Right atrium auricular region (tissue), 2 donors: ENCODE measurements at regions not wholly inside any gene's neighbourhood (a gene's known extent, or its start where the extent isn't known, plus 50 kb on each side); places are given as distances from the start of the nearest gene placed in this dataset.
A peak's percentile ranks its signal among the peaks of the same experiment; 100 is the strongest.

Experiments used
- DNase-seq: peaks from one replicate; pipeline ENCODE4 v3.0.0-alpha.2; 2019; ENCODE audit warnings: low spot score
- H3K27ac ChIP-seq, 2 donors: fragments of 200-600 bp; sonication (generic); 1 replicate in 1 of 2; 2 replicates in 1 of 2; pipeline ENCODE4 v1.5.1; 2016 to 2019
- H3K27me3 ChIP-seq, 2 donors: fragments of 200-600 bp; sonication (generic); one replicate each; pipeline versions ENCODE4 v1.5.1 to v1.6.0; 2017 to 2019
- H3K36me3 ChIP-seq: fragments of 200-600 bp; sonication (generic); one replicate; pipeline ENCODE4 v1.5.1; 2016
- H3K4me1 ChIP-seq, 2 donors: fragments of 200-600 bp; sonication (generic); one replicate each; pipeline versions ENCODE4 v1.5.1 to v1.6.0; 2017 to 2019
- H3K4me3 ChIP-seq, 2 donors: fragments of 200-600 bp; sonication (generic); 1 replicate in 1 of 2; 2 replicates in 1 of 2; pipeline ENCODE4 v1.5.1; 2017 to 2019; ENCODE audit warnings: mild to moderate bottlenecking in 1 of 2, moderate library complexity in 1 of 2
- H3K9me3 ChIP-seq, 2 donors: fragments of 200-600 bp; sonication (generic); one replicate each; pipeline ENCODE4 v1.5.1; 2019
- TF ChIP-seq, protein P1 (sequence below), 2 donors: fragments of 200-600 bp; sonication (generic); IDR thresholded peaks; one replicate each; pipeline ENCODE4 v1.5.1; 2019; ENCODE audit warnings: antibody characterized with exemption in 2 of 2

DNA sequence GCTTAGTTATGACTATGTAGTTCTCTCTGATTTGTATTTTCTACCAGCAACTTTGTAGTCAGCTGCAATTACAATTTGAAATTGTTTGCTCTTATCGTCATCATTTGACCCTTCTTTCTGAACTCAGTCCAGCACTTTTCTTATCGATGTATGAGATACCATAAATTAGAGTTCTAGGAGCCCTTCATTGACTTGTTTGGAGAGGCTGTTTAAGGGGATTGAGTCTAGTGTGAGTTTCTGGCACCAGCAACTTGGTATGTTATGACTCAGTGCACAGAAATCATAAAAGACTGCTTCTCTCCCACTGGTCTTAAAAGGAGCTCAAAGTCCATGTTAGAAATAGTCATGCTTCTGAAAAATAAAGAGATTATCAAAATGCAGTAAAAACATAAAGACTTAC is 190.3 kb downstream of the TENT5A start:
- H3K36me3 ChIP-seq = no peaks in the 10 kb centered on the region
- no peaks in the 10 kb centered on the region for H3K27me3 ChIP-seq
- no peaks in the 10 kb centered on the region for H3K9me3 ChIP-seq
- no peak for DNase-seq
- no peak overlapping the region for H3K4me3 ChIP-seq
- TF ChIP-seq, protein P1, sequence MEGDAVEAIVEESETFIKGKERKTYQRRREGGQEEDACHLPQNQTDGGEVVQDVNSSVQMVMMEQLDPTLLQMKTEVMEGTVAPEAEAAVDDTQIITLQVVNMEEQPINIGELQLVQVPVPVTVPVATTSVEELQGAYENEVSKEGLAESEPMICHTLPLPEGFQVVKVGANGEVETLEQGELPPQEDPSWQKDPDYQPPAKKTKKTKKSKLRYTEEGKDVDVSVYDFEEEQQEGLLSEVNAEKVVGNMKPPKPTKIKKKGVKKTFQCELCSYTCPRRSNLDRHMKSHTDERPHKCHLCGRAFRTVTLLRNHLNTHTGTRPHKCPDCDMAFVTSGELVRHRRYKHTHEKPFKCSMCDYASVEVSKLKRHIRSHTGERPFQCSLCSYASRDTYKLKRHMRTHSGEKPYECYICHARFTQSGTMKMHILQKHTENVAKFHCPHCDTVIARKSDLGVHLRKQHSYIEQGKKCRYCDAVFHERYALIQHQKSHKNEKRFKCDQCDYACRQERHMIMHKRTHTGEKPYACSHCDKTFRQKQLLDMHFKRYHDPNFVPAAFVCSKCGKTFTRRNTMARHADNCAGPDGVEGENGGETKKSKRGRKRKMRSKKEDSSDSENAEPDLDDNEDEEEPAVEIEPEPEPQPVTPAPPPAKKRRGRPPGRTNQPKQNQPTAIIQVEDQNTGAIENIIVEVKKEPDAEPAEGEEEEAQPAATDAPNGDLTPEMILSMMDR (IDR thresholded peaks at IDR 0.05) = no peak
- H3K27ac ChIP-seq = peak overlapping the region in 1 of 2 donors; percentile 56
- H3K4me1 ChIP-seq = peaks cover 0 to 7% of the 10 kb centered on the region in 2 donors

- TF ChIP-seq, protein P1 (IDR thresholded peaks at IDR 0.05) = no peak
- DNase-seq = no peak
- no peaks in the 10 kb centered on the region for H3K36me3 ChIP-seq
- H3K27me3 ChIP-seq = no peaks in the 10 kb centered on the region
- no peak overlapping the region for H3K4me3 ChIP-seq
- no peaks in the 10 kb centered on the region for H3K9me3 ChIP-seq
- peak overlapping the region in 1 of 2 donors; percentile 56 for H3K27ac ChIP-seq
- H3K4me1 ChIP-seq = peaks cover 0 to 7% of the 10 kb centered on the region in 2 donors
Observed at GRCh38 chr6:81561731-81562130, 190.8 kb downstream of the TENT5A start.

- H3K4me3 ChIP-seq = no peak overlapping the region
- TF ChIP-seq, protein P1 (IDR thresholded peaks at IDR 0.05) = no peak
- peak overlapping the region in 1 of 2 donors; percentile 56 for H3K27ac ChIP-seq
- peaks cover 0 to 7% of the 10 kb centered on the region in 2 donors for H3K4me1 ChIP-seq
- DNase-seq = no peak
- no peaks in the 10 kb centered on the region for H3K36me3 ChIP-seq
- H3K9me3 ChIP-seq = no peaks in the 10 kb centered on the region
- no peaks in the 10 kb centered on the region for H3K27me3 ChIP-seq
Observed at GRCh38 chr6:81561071-81561564, 191.4 kb downstream of the TENT5A start.

DNA sequence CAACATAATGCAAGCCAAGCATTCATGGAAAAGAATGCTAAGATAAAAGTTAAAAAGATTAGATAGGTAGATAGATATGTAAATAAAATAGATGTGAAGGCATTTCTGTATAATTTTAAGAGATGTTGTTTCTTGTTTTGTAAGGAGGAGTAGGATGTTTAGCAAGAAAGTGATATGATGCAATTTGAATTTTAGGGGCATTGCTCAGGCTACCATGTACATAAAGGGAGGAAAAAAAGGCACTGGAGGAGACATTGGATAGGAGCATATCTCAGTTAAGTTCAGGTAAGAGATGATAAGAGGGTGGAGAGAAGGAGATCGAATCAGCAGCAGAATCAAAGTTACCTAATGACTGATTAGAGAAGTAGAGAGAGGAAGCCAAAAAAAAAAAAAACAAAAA is 194.7 kb downstream of the TENT5A start:
- no peaks in the 10 kb centered on the region for H3K27me3 ChIP-seq
- H3K27ac ChIP-seq = no peak overlapping the region
- no peak overlapping the region for H3K4me3 ChIP-seq
- no peaks in the 10 kb centered on the region for H3K36me3 ChIP-seq
- H3K9me3 ChIP-seq = no peaks in the 10 kb centered on the region
- TF ChIP-seq, protein P1 (IDR thresholded peaks at IDR 0.05) = no peak
- DNase-seq = no peak
- H3K4me1 ChIP-seq = peaks cover 0 to 7% of the 10 kb centered on the region in 2 donors

DNA sequence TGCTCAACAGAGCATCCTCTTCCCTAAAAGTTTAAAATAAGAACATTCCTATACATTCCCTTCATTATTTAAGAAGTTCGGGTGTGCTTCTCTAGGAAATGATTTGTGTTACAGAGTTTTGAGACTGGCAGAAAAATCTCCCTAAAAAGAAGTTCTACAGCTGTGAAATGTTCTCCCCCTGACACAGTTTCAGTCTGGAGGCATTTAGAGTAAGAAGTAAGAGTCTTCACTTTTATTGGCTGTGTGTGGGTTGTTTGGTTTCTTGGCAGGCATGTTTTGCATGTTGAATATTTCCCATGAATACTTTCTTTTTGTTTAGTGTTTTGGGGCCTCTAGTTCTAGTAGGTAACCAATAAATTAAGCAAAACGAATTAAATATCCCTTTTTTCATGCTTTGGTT is 195.9 kb downstream of the TENT5A start:
- H3K4me1 ChIP-seq = peaks cover 0 to 7% of the 10 kb centered on the region in 2 donors
- no peak overlapping the region for H3K27ac ChIP-seq
- no peak overlapping the region for H3K4me3 ChIP-seq
- no peaks in the 10 kb centered on the region for H3K9me3 ChIP-seq
- H3K36me3 ChIP-seq = no peaks in the 10 kb centered on the region
- DNase-seq = no peak
- no peaks in the 10 kb centered on the region for H3K27me3 ChIP-seq
- TF ChIP-seq, protein P1 (IDR thresholded peaks at IDR 0.05) = no peak

DNA sequence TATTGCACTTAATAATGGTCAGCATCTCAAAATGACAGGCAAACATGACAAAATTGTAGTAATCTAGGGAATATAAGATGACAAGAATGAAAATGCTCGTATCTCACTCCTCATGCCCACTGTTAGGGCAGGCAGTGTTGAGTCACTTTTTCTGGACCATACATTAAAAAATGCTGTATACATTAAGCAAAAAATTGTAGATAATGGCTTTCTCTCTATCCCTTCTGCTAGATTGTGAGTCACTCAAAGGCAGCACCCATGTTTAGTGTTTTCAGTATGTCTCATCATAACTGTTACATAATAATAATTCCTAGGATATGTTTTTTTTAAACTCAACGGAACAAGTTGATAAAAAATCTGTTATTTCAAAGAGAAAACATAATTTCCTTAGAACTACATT is 199.3 kb downstream of the TENT5A start:
- H3K9me3 ChIP-seq = no peaks in the 10 kb centered on the region
- H3K27me3 ChIP-seq = no peaks in the 10 kb centered on the region
- H3K4me1 ChIP-seq = no peaks in the 10 kb centered on the region
- no peaks in the 10 kb centered on the region for H3K36me3 ChIP-seq
- DNase-seq = no peak
- H3K4me3 ChIP-seq = no peak overlapping the region
- H3K27ac ChIP-seq = no peak overlapping the region
- TF ChIP-seq, protein P1 (IDR thresholded peaks at IDR 0.05) = no peak
